ENCODE measurements at regions not wholly inside any gene's neighbourhood (a gene's known extent, or its start where the extent isn't known, plus 50 kb on each side); places are given as distances from the start of the nearest gene placed in this dataset.

DNA sequence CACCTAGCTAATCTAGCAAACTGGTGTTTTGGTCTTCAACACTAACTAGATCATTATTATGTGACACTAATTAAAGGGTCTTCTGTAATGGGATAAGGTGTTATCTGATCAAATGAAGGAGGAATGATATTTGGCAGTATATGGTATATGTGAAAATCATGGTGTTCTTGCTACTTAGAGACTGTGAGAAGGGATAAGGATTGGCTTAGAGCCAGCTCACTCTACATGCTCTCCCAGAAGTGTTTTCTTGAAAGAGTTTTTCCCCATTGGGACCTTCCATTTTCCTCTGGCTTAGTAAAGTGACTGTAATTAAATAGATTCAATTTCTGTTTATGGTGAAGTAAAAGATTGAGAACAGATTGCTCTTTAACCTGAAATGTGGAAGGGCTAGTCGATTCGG, 71.2 kb upstream of the RGL1 start:
- TF ChIP-seq EZH2phosphoT487 (IDR thresholded peaks at IDR 0.05; ENCODE audit: unreplicated experiment) (no peak), JUNB (IDR thresholded peaks at IDR 0.05; ENCODE audit: unreplicated experiment) (no peak), EZH2 (IDR thresholded peaks at IDR 0.05; ENCODE audit: low read depth, unreplicated experiment) (no peak)
- TF ChIP-seq, protein P1, sequence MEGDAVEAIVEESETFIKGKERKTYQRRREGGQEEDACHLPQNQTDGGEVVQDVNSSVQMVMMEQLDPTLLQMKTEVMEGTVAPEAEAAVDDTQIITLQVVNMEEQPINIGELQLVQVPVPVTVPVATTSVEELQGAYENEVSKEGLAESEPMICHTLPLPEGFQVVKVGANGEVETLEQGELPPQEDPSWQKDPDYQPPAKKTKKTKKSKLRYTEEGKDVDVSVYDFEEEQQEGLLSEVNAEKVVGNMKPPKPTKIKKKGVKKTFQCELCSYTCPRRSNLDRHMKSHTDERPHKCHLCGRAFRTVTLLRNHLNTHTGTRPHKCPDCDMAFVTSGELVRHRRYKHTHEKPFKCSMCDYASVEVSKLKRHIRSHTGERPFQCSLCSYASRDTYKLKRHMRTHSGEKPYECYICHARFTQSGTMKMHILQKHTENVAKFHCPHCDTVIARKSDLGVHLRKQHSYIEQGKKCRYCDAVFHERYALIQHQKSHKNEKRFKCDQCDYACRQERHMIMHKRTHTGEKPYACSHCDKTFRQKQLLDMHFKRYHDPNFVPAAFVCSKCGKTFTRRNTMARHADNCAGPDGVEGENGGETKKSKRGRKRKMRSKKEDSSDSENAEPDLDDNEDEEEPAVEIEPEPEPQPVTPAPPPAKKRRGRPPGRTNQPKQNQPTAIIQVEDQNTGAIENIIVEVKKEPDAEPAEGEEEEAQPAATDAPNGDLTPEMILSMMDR (conservative IDR thresholded peaks at IDR 0.05; ENCODE audit: low read depth in 2 of 2) = no peak

All from GM23338 (cell line).